SK-N-SH treated with all-trans-retinoic acid at 6 μM for 48 hours (cell line): ENCODE measurements at regions not wholly inside any gene's neighbourhood (a gene's known extent, or its start where the extent isn't known, plus 50 kb on each side); places are given as distances from the start of the nearest gene placed in this dataset.

ENCODE experiments used
- ATAC-seq: fragments of 200-7000 bp; cut with Tn5 transposase; 3 replicates; pipeline ENCODE4 v1.9.1; 2020; ENCODE audit warnings: mild to moderate bottlenecking, moderate library complexity
- ARNTL ChIP-seq: fragments of 450-650 bp; formaldehyde crosslinking; IDR thresholded peaks from 2 replicates; pipeline ENCODE4 v1.5.0; 2020; ENCODE audit warnings: low read depth, mild to moderate bottlenecking, moderate library complexity, borderline replicate concordance
- BACH2 ChIP-seq: fragments of 250-450 bp; sonication (Bioruptor Pico); IDR thresholded peaks from 2 replicates; pipeline ENCODE4 v1.9.0; 2021; ENCODE audit warnings: mild to moderate bottlenecking, borderline replicate concordance
- CREB5 ChIP-seq: fragments of 250-450 bp; sonication (Bioruptor Pico); IDR thresholded peaks from 2 replicates; pipeline ENCODE4 v1.5.1; 2020; ENCODE audit warnings: low read depth, mild to moderate bottlenecking, moderate library complexity
- CSDC2 ChIP-seq: fragments of 250-450 bp; sonication (Bioruptor Pico); IDR thresholded peaks from 2 replicates; pipeline ENCODE4 v1.5.0; 2020; ENCODE audit warnings: mild to moderate bottlenecking, moderate library complexity
- CSRNP3 ChIP-seq: fragments of 250-450 bp; sonication (Bioruptor Pico); IDR thresholded peaks from 2 replicates; pipeline ENCODE4 v1.5.1; 2021; ENCODE audit warnings: mild to moderate bottlenecking, moderate library complexity
- ESRRG ChIP-seq: fragments of 250-450 bp; sonication (Bioruptor Pico); IDR thresholded peaks from 2 replicates; pipeline ENCODE4 v1.6.1; 2021; ENCODE audit warnings: mild to moderate bottlenecking
- GLIS3 ChIP-seq: fragments of 250-450 bp; sonication (Bioruptor Pico); IDR thresholded peaks from 2 replicates; pipeline ENCODE4 v1.5.0; 2020; ENCODE audit warnings: mild to moderate bottlenecking, moderate library complexity
- ISL1 ChIP-seq: fragments of 250-450 bp; sonication (Bioruptor Pico); IDR thresholded peaks from 2 replicates; pipeline ENCODE4 v2.1.2; 2022; ENCODE audit warnings: mild to moderate bottlenecking, moderate library complexity
- OSR1 ChIP-seq: fragments of 250-450 bp; sonication (Bioruptor Pico); IDR thresholded peaks from 2 replicates; pipeline ENCODE4 v1.8.0; 2022; ENCODE audit warnings: moderate library complexity, mild to moderate bottlenecking, inconsistent platforms
- PATZ1 ChIP-seq: fragments of 250-450 bp; sonication (Bioruptor Pico); IDR thresholded peaks from 2 replicates; pipeline ENCODE4 v1.8.0; 2020; ENCODE audit warnings: mild to moderate bottlenecking, moderate library complexity, borderline replicate concordance
- POU6F1 ChIP-seq: fragments of 250-450 bp; sonication (Bioruptor Pico); IDR thresholded peaks from 2 replicates; pipeline ENCODE4 v1.8.0; 2021; ENCODE audit warnings: low read depth, mild to moderate bottlenecking, moderate library complexity, borderline replicate concordance
- PPARA ChIP-seq: fragments of 250-450 bp; sonication (Bioruptor Pico); IDR thresholded peaks from 2 replicates; pipeline ENCODE4 v1.5.0; 2020; ENCODE audit warnings: mild to moderate bottlenecking, borderline replicate concordance
- SNAI2 ChIP-seq: fragments of 250-450 bp; sonication (Bioruptor Pico); IDR thresholded peaks from 2 replicates; pipeline ENCODE4 v1.5.0; 2020; ENCODE audit warnings: mild to moderate bottlenecking, moderate library complexity
- TCF4 ChIP-seq: fragments of 250-450 bp; sonication (Bioruptor Pico); IDR thresholded peaks from 2 replicates; pipeline ENCODE4 v1.8.0; 2021; ENCODE audit warnings: mild to moderate bottlenecking, moderate library complexity, borderline replicate concordance
- TOX ChIP-seq: fragments of 250-450 bp; sonication (Bioruptor Pico); IDR thresholded peaks from 2 replicates; pipeline ENCODE4 v1.8.0; 2021; ENCODE audit warnings: mild to moderate bottlenecking, moderate library complexity, borderline replicate concordance
- ZC3H10 ChIP-seq: fragments of 250-450 bp; sonication (Bioruptor Pico); IDR thresholded peaks from 2 replicates; pipeline ENCODE4 v1.5.1; 2021; ENCODE audit warnings: mild to moderate bottlenecking, moderate library complexity
- ZFP3 ChIP-seq: fragments of 250-450 bp; sonication (Bioruptor Pico); IDR thresholded peaks from 2 replicates; pipeline ENCODE4 v1.5.0; 2020; ENCODE audit warnings: mild to moderate bottlenecking, moderate library complexity
- ZFP30 ChIP-seq: fragments of 450-650 bp; formaldehyde crosslinking; IDR thresholded peaks from 2 replicates; pipeline ENCODE4 v1.5.0; 2022; ENCODE audit warnings: mild to moderate bottlenecking, moderate library complexity
- ZNF565 ChIP-seq: fragments of 450-650 bp; formaldehyde crosslinking; conservative IDR thresholded peaks from 2 replicates; pipeline ENCODE4 v1.5.0; 2020; ENCODE audit warnings: low read depth, mild to moderate bottlenecking, moderate library complexity
- ZNF8 ChIP-seq: fragments of 450-650 bp; formaldehyde crosslinking; IDR thresholded peaks from 2 replicates; pipeline ENCODE4 v1.5.0; 2020; ENCODE audit warnings: mild to moderate bottlenecking, moderate library complexity

GRCh38 chr4:60885011-60885410 is 315.1 kb upstream of the ADGRL3 start:
- TF ChIP-seq ESRRG (CRISPR knock-in tag) = no peak
- TF ChIP-seq ARNTL (CRISPR knock-in tag) = no peak
- TF ChIP-seq ZNF8 = no peak
- no peak for TF ChIP-seq ZFP30 (CRISPR knock-in tag)
- TF ChIP-seq CSDC2 = no peak
- TF ChIP-seq ZFP3 = no peak
- no peak for TF ChIP-seq ZC3H10
- TF ChIP-seq CREB5 = no peak
- TF ChIP-seq TCF4 (CRISPR knock-in tag) = no peak
- TF ChIP-seq PATZ1 (CRISPR knock-in tag) = no peak
- no peak for TF ChIP-seq ISL1 (CRISPR knock-in tag)
- no peak for TF ChIP-seq GLIS3 (CRISPR knock-in tag)
- TF ChIP-seq OSR1 = no peak
- no peak for TF ChIP-seq BACH2 (CRISPR knock-in tag)
- ATAC-seq = no peak

- TF ChIP-seq ESRRG (CRISPR knock-in tag) = no peak
- TF ChIP-seq ZFP30 (CRISPR knock-in tag) = no peak
- TF ChIP-seq OSR1 = no peak
- ATAC-seq = no peak
These were observed 309.4 kb upstream of the ADGRL3 start for GRCh38 chr4:60890743-60891142.

- no peak for ATAC-seq
- TF ChIP-seq TOX (CRISPR knock-in tag) (no peak), GLIS3 (CRISPR knock-in tag) (no peak), ZFP30 (CRISPR knock-in tag) (no peak), TCF4 (CRISPR knock-in tag) (no peak), ZNF8 (no peak), CSRNP3 (CRISPR knock-in tag) (no peak), OSR1 (no peak), ZFP3 (no peak), ARNTL (CRISPR knock-in tag) (no peak), PATZ1 (CRISPR knock-in tag) (no peak), CREB5 (no peak), POU6F1 (CRISPR knock-in tag) (no peak), BACH2 (CRISPR knock-in tag) (no peak), PPARA (no peak), SNAI2 (no peak), ZNF565 (CRISPR knock-in tag) (no peak), ESRRG (CRISPR knock-in tag) (no peak)
These were observed 308.2 kb upstream of the ADGRL3 start for GRCh38 chr4:60891947-60892346.
